ENCODE measurements at regions not wholly inside any gene's neighbourhood (a gene's known extent, or its start where the extent isn't known, plus 50 kb on each side); places are given as distances from the start of the nearest gene placed in this dataset.
"Not testable (repeated sequence)": the region's sequence is repeated elsewhere in the genome, so short reads cannot be mapped to it uniquely, and the experiment has no call there.

DNA sequence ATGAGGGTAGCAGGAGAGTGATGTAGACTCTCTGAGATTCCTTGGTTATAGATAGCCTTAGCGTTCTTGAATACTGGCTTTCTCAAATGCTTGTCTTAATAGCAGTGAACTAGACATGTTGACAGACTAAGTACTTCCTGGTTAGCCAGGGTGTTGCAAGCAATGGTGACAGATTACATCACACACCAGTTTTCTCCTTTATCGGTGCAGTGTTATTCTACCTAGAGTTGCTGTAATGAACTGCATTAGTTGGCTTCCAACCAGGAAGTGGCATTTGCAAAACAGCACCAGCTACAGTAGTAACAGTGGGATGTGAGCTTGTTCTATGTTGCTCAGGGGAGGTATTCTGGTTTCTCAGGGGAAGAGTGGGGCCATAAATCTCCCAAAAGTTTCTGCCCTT, 582.2 kb upstream of the DDX18 start:
- no peak for DNase-seq

GRCh38 chr2:117257362-117257761, 557.1 kb upstream of the DDX18 start:
- DNase-seq: no peak

GRCh38 chr2:117269574-117269973, 544.9 kb upstream of the DDX18 start:
- DNase-seq: no peak

GRCh38 chr2:117271631-117272030, 542.9 kb upstream of the DDX18 start:
- no peak for DNase-seq

GRCh38 chr2:117273009-117273671, 541.4 kb upstream of the DDX18 start:
- DNase-seq: no peak

DNA sequence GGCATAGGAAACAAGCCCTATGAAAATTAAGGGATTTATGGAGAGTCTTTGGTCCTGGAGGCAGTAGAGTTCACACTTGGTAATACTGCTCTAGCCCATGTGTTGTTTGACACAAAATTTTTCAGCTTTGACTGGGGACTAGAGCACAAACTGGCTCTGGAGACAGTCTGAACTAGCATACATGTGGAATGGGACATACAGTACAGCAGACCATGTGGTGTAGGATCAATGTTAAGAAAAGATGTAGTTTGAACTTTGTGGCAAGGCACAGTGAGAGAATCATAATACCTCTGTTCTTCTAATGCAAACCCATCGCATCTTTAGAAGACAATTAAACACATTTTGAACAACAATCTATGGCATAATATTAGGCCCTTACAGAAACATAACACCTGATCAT, 521.5 kb upstream of the DDX18 start:
- no peak for DNase-seq

DNA sequence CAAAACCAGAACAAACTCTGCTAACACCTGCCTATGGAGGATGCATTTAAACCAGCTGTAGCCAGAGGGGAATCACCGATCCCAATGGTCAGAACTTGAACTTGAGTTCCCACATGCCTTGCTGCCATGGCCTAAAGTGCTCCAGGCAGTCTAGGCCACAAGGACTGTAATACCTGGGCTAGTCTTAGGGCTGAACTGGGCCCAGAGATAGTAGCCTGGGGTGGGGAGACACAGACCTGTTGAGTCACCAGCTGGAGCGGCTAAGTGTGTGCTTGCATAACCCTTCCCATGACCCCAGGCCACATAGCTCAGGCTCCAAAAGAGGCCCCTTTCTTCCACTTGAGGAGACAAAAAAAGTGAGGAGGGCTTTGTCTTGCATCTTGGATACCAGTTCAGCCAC, 515.0 kb upstream of the DDX18 start:
- DNase-seq: no peak

GRCh38 chr2:117308861-117309770, 505.4 kb upstream of the DDX18 start:
- no peak for DNase-seq

GRCh38 chr2:117321816-117322215, 492.7 kb upstream of the DDX18 start:
- no peak for DNase-seq

GRCh38 chr2:117323331-117323730, 491.2 kb upstream of the DDX18 start:
- no peak for DNase-seq

DNA sequence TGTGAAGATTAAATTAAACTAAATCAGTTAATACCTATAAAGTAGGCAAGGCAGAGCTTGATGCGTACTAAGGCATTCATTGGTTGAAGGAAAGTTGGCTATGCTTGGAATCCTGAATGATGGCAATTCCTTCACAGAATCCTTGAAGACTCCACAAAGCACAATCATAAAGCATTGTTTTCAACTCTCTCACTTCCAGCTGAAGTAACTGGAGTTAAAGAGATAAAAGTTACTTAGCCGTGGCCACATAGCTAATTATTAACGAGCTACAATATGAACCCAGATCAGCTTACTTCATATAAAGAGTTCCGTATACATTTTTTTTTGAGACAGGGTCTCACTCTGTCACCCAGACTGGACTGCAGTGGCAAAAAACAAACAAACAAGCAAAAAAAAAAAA, 483.9 kb upstream of the DDX18 start:
- DNase-seq: no peak

- no peak for DNase-seq
Measured at GRCh38 chr2:117335967-117336366, 478.5 kb upstream of the DDX18 start.

- DNase-seq: no peak
Measured at GRCh38 chr2:117336496-117336895, 478.0 kb upstream of the DDX18 start.

DNA sequence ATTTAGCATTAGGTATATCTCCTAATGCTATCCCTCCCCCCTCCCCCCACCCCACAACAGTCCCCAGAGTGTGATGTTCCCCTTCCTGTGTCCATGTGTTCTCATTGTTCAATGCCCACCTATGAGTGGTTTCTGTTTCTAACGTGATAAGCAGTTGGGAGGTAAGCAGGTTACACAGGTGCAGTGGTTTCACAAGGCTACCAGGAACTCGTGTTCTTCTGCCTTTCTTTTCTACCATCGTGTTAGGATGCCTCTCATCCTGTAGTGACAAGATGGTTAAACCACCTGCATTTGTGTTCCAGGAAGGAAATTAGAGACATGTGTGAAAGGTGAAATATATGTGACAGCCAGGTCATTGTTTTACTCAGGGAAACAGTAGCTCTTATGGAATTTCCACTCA, 476.5 kb upstream of the DDX18 start:
- not testable (repeated sequence) for DNase-seq

- no peak for DNase-seq
Measured at GRCh38 chr2:117339980-117340379, 474.5 kb upstream of the DDX18 start.

DNA sequence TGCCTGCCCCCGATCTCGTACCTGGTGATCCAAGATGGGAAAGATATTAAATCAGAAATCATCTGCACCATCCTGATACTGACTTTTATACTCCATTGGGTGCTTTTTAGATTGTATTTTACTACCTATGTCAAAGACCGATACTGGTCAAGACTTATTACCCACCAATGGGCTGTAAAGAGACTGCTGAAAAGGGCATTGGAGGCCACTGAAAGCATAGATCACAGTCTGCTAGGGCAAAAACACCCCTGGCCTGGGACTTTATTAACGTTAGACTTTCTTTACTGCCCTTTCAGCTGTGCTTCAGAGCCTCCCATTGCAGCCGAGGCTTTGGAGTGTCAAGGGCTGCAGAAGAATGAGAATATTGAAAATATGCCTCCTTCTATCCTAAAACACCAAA, 472.8 kb upstream of the DDX18 start:
- no peak for DNase-seq

DNA sequence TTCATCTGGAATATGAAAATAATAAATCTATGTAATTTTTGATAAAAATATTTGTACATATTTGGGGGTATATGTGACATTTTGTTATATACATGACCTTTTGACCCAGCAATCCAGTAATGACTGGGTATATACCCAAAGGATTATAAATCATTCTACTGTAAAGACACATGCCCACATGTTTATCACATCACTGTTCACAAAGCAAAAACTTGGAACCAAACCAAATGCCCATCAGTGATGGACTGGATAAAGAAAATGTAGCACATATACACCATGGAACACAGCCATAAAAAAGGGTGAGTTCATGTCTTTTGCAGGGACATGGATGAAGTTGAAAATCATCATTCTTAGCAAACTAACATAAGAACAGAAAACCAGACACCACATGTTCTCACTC, 472.1 kb upstream of the DDX18 start:
- DNase-seq: no peak

- no peak for DNase-seq
Measured at GRCh38 chr2:117349687-117350086, 464.8 kb upstream of the DDX18 start.

- no peak for DNase-seq
Measured at GRCh38 chr2:117351396-117351795, 463.1 kb upstream of the DDX18 start.

DNA sequence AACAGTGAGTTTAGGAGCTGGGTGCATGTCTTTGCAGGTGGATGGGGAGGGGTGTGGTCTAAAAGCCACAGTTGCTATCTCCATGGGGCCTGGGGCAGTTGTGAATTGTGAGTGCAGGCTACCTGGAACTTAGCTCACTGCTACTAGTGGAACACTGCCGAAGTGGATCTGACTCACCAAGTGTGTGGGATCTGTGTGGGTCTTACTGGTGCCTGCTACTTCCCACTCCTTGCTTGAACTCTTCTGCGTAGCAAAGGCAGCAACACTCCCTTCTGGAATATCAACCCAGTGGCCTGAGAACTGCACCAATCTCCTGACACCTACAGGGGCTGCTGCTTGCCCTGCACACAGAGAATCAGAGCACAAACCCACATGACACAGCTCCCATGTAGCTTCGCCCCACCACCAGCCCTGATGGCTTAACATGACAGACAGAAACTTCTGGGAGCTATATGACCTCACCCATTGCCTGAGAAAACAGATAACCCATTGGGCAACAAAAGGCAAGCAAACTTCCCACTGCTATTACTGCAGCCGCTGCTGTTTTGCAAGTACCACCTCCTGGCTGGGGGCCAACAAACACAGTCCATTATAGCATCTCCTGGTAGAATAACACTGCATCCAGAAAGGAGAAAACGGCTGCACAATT, 455.1 kb upstream of the DDX18 start:
- DNase-seq: no peak

GRCh38 chr2:117360586-117360985, 453.9 kb upstream of the DDX18 start:
- DNase-seq: no peak

- DNase-seq: no peak
Measured at GRCh38 chr2:117378653-117379052, 435.8 kb upstream of the DDX18 start.

GRCh38 chr2:117379928-117380327, 434.6 kb upstream of the DDX18 start:
- no peak for DNase-seq

- not testable (repeated sequence) for DNase-seq
Measured at GRCh38 chr2:117383997-117384396, 430.5 kb upstream of the DDX18 start.
